Globus pallidus (tissue), 1 donor: ENCODE measurements at regions not wholly inside any gene's neighbourhood (a gene's known extent, or its start where the extent isn't known, plus 50 kb on each side); places are given as distances from the start of the nearest gene placed in this dataset.

Source experiments
- DNase-seq: peaks from one replicate; pipeline ENCODE4 v3.0.0-alpha.2; 2015; ENCODE audit warnings: low spot score

DNA sequence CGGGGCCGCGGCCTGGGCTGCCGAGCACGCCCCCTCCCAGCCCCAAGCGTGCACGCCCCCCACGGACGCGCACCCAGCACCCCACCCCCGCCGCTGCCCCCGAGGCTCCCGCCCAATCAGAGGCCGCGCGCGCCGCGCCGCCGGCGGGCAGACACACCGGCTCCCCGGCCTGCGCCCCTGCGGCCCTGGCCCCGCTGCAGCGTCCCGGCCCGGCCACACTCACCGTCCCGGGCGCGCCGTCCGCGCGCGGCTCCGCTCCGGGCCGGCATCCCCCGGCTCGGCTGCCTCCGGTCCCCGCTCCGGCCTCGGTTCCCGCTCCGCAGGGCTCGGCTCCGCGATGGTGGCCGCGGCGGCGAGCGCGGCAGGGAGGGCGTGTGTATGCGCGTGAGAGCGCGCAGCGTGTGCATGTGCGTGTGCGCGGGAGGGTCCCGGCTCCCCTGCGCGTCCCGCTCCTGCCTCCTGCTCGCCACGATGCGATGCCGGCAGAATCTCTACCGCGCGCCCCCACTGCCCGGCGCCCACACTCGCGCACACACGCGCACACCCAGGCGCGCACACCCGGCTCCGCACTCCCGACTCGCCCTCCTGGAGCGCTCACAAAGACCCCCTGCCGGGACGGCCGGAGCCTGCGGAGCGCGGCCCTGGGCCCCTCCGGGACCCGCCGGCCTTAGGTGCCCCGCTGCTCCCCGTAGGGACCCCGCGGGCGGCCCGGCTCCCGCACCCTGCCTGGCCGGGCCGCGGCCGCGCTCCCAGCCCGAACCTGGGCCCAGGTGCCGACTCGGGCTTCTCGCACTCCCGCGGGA, 186.5 kb upstream of the LINGO1 start:
- no peak for DNase-seq

DNA sequence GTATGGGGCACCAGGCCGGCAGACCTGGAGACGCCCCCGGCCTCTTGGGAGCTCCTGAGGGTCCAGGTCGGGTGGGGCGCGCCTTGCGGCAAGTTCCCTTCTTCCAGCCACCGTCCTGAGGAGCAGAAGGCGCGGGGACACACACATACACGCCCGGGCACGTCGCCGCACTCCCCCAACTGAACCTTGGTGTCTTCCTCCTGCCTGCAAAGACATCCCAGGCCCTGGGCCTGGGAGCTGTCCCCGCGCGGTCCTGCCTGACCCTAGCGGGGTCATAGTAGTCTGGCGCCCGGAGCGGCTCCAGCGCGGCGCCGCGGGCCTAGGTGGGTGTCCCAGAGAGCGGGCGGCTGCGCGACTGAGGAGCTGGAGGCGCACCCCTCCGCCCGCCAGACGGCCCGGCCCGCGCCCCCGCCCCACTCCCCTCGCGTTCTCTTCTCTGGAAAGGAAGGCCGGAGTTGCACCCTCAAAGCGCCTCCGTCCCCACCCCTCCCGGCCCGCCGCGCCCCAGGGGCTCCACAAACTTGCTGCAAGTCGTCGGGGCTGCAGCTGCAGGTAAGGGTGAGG, 185.9 kb upstream of the LINGO1 start:
- DNase-seq: no peak

DNA sequence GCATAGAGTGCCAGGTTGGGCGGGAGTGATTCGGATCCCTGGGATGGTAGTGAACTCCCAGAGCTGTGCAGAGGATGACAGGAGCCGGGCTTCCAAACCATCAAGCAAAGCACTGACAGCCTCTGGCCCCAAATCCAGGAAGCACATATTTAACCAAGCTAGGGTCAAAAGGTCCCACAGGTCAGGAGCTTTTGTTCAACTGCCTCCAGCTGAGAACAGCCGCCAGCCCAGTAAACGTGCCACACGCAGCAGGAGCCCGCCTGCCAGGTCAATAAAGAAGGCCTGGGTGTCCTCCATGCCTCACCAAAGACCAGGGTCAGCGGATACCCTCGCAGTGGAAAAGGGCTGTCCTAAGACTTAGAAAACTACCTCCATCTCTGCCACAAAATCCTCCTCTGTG, 184.7 kb upstream of the LINGO1 start:
- no peak for DNase-seq

DNA sequence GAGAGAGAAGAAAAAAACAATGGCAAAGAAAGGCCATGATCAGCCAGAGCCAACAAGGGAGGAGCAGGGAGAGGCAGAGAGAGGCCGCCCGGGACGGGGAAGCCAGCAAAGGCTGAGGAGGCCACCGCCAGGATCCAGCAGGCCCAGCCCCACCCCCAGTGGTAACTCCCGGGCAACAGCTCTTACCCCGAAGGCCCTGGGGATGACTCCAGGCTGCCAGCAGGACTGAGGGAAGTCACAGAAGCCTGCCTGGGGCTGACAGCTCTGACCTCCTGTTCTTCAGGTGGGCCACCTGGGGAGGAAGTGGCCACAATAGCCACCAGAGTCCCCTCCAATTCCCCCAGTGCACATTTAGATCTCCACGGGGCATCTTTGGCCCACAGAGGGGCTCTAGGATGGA, 184.3 kb upstream of the LINGO1 start:
- no peak for DNase-seq

DNA sequence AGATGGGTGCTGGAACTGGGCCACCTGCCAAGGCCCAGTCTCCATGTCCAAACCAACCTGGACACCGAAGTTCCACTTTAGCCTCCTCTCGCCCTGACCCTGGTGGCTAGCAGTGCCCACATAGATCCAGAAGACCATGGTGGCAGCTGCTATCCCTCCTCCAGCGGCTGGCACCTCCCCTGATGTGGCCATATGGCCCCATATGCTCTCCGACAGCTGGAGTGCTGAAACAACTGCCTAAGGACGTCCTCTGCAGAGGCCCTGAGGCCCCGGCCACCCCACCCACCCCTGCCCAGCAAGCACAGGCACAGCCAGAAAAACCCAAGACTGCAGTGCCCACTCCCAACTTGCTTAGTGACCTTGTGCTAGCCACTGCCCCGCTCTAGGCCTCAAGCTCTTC, 182.3 kb upstream of the LINGO1 start:
- no peak for DNase-seq

DNA sequence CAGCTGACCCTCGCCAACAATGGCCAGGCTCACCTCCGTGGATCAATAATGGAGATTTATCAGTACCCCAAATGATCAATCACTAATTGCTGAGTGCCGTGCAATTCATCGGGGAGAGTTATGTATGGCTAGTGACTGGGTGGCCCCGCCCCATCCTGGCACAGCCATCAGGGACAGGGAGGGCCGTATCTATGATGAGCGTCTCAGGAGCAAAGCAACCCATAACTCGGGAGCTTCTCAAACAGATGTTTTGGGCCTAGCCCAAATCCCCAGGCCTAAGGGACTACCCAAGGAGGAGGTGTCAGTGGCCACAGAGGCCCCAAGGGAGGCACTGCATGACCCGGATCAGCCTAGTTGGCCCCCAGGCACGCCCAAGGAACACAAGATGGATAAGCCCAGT, 180.0 kb upstream of the LINGO1 start:
- no peak for DNase-seq

DNA sequence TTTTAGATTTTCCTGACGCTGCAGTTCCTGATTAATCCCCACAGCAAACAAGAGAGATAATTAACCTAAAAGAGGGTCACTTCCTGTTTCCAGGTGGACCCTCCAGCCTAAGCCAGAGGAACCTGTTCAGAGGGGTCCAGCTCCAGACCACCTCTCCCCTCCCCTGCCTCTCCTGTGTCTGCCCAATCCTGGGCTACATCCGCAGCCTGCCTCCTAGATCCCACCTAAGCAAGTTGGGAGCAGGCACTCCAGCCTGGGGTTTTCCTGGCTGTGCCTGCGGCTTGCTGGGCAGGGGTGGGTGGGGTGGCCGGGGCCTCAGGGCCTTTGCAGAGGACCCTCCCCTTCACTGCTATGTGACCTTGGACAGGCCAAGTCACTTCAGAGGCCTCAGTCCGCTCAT, 178.6 kb upstream of the LINGO1 start:
- no peak for DNase-seq

DNA sequence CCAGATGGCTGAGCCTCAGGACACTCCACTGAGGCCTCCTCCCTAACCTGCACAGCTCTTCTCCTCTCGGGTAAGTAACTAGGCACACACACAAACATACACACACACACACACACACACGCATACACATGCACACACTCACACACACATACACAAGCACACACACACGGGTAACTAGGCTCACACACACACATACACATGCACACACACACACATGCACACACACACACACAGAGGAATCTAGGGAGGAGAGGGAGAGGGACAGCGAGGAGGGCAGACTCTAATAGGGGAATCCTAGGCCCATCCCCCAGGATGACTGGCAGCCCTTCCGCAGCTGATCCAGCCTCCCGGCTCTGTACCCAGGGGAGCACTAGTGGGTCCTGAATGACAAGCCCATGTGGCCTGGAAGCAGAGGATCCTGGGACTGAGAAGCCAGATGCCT, 177.4 kb upstream of the LINGO1 start:
- DNase-seq: no peak

DNA sequence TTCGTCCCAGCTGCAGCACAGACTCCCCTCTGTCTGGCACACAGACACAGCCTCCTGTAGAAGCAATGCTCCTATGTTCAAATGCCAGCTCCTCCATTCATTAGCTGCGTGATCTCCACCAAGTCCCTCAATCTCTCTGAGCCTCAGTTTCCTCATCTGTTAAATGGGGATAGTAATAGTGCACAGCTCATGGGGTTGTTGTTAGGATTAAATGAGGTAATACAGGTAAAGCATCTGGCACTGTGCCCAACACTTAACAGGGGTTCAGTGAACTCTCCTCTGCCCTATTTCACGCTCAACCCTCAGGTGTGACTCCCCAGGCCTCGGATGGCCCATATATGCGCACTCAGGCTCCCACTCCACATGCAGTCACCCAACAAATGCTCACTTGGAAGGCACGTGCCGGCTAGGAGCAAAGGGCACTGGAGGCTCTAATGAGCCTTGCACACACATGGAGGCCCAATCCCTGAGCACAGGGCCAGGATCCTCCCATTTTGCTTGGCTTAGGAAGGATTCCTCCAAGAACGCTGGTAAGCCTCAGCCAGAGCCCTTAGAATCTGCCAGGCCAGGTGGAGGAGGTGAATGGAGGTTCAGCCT, 176.0 kb upstream of the LINGO1 start:
- DNase-seq: no peak

DNA sequence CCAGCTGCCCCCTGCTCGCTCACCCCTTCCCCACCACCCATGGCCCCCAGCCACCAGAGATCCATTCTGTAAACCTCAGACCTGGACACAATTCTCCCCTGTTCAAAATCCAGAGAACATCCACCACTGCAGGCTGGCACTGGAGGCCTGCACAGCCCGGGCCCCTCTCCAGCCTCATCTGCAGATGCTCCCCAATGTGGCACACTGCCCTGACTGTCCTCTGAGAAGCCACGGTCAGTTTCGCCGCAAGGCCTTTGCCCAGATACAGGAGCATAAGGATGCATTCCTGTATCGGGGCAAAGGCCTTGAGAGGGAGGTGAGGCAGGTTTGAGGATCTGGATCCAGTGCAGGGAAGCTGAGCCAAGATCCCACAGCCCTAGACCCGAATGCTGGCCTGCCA, 175.4 kb upstream of the LINGO1 start:
- peak; percentile 84 for DNase-seq

DNA sequence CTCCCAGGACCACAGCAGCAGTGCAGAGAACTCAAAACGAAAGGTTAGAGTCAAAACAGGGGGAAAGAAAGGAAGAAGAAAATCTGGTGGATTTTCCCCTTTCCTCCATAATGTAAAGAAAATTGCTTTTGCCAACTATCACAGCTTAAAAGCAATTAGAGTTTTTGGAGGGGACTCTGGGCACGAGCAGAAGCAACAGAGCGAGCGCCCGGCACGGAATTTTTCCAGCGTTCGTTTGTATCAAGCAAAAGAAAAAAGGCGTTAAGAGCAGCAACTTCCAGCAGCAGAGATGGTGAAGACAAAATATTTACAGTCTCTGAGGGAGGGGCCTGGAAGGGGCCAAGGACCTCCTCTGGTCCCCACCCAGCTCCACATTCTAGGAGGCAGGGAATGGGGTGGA, 174.9 kb upstream of the LINGO1 start:
- DNase-seq: no peak

DNA sequence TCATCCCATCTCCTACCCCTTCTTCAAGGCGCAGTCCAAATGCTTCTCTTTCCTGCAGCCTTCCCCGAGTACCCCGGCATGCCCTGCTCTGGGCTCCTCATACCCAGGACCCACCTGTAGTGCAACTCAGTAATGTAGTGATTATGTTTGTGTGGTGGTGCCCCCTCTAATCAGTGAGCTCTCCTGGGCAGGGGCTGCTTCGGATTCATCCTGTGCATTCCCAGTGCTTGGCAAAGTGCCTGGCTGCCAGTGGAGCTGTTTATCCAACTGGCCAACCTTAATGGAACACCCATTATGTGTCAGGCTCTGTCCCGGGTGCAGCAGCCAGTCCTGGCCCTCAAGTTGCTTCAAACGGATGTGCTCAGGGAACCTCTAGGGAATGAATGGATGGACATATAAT, 174.4 kb upstream of the LINGO1 start:
- no peak for DNase-seq

DNA sequence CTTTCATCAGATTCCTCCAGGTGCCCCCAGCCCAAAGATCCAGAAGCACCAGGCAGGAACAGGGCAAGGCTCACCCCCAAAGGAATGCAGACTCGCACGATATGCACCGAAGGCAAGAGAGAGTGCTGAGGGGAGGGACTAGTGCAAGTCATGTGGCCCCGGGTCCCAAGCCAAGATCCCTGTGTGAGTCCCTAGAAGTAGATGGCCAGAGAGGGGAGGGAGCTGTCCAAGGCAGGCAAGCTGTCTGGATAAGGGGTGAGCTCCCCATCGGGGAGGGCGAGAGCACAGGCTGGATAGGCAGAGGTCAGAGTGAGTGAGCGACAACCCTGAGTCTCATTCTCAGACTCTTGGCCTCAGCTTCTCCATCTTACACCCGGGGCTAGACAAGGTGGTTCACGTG, 171.5 kb upstream of the LINGO1 start:
- DNase-seq: no peak

DNA sequence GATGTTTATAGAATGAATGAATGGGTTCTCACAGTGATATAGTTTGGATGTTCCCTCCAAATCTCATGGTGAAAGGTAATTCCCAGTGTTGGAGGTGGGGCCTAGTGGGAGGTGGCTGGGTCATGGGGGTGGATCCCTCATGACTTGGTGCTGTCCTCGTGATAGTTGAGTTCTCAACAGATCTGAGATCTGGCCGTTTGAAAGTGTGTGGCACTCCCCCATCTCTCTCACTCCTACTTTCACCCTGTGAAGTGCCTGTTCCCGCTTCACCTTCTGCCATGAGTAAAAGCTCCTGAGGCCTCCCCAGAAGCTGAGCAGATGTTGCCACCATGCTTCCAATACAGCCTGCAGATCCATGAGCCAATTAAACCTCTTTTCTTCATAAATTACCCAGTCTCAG, 170.8 kb upstream of the LINGO1 start:
- no peak for DNase-seq

DNA sequence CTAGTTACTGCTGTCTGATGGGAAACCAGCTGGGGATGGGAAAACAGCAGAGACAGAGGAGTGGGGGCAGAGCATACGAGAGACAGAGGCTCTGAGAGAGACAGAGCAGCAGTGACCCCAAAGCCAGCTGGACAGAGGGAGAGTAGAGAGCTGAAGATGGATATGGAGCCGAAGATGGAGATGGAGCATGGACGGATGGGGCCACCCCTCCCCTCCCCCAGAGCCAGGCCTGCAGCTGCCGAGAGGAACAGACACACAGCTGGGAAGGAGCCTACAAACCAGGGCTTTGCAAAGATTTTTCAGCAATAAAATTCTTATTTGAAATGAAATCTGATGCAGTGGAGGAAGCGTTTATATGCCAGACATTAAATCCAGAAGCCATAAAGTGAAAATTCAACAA, 167.6 kb upstream of the LINGO1 start:
- no peak for DNase-seq

DNA sequence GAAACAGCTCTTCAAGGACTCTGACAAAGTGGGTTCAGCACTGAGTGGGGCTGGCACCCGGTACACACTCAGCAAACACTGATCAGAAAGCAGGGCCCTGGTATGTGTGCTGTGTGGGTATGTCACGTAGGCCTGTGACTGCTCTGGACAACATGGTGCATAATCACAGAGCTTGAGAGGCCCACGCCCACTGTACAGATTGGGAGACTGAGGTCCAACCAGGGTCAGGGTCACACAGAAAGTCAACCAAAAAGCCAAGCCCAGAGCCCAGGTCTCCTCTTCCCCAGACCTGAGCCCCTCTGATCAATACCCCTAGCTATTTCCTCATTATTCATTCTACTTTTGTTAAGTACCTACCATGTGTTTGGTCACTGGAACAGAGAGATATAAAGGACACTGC, 166.1 kb upstream of the LINGO1 start:
- DNase-seq: no peak

DNA sequence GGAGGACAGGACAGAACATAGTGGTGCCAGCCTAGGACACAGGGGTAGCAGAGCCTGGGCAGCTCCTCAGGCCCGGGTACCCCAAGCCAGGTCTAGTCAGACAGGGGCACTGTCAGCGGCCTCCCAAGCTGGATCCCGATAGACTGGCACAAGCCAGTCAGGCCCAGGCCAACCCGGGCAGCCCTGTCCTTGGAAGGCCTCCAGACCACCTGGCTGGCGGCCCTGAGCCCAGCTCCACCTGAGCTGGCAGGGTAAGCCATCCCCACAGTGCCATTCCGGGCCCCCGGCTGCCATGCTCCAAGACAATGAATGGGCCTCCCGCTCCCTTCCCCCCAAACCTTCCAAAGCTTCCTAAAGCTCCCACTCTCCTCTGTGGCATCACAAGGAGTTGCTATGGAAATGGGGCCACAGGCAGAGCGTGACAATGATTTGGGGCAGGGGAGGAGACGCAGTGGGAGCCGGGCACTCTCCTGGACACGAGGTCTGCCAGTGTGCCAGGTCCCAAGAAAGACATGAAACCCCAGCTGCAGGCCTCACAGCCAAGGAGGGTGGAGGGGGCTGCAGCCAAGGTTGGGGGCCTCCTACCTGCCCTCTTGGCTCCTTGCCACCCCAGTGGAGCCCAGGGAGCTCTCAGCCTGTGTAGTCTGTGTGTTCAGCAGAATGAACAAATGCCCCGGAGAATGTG, 165.6 kb upstream of the LINGO1 start:
- DNase-seq: peak; percentile 44

DNA sequence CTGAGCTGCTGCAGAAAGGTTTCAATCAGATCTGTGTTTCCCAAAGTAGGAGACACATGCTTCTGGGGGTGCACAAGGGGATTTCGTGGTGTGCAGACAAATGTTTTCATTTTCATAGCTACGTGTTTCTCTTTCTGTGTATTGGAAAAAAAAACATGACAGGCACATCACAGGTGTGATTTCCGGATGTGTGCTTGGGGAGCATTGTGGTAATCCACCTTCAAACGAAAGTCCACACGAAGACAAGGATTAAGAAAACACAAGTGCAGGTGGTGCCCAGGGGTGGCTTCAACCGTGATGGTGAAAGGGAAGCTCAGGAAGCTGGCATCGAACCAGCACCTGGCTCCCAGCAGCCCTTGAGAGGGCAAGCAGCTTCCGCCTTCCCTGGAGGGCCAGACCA, 164.6 kb upstream of the LINGO1 start:
- no peak for DNase-seq

DNA sequence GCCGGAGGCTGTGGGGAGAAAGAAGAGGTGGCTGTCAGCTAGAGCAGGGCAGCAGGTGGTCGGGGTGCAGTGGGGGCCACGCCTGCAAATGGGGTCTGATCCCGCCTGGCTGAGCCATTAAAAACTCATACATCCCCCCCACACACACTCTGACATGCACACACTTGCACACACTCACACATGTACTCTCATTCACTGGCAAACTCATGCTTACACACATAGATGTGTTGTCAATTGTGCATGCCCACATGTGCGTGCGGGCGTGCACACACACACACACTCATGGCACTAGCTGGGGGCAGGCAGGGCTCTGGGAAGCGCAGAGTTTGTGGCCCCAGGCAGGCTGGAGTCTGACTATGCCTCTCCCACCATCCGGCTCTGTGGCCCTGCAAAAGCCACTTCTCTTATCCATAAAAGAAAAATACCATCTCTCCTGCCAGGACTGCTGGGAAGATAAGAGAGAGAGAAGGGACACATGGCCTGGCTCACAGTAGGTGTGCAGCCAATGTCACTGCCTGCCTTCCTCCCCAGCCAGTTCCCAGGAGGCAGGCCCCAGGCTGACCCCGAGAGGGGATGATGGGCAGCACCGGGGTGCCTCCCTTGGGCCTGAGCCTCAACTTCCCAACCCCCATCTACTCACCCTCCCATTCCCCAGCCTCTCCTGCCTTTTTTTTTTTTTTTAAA, 163.5 kb upstream of the LINGO1 start:
- no peak for DNase-seq

DNA sequence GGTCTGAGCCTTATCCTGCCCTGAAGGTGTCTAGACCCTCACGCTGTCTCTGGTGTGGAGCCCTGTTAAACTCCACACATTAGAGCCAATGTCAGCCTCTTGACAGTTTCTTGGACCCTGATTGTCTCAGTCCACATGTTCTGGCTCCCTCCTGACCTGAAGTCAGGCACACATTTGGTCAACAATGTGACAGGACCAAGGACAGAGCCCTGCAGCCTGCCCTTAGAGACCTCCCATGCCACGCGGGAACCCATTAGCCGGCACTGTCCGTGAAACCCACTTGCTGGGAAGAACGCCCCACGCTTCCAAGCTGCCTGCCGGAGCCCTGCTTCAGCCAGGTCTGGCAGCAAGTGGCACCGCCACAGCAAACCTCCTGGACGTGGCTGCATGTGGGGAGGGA, 162.7 kb upstream of the LINGO1 start:
- no peak for DNase-seq

DNA sequence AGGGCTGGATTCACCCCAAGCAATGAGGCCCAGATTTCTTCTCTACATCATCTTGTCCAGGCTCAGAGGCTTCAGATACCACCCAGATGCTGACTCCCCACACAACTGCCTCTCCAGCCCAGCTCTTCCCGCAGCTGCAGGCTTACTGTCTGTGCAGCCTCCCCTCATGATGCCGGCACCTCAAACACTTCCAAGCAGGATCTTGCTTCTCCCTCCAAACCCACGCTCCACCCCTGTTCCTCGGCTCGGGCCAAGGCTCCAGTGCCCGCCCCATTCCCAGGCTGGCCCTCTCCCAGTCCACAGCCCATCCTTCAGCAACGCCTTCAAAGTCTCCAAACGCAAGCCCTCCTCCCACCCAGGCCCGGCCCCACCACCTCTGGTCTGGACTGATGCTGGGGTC, 159.2 kb upstream of the LINGO1 start:
- no peak for DNase-seq

DNA sequence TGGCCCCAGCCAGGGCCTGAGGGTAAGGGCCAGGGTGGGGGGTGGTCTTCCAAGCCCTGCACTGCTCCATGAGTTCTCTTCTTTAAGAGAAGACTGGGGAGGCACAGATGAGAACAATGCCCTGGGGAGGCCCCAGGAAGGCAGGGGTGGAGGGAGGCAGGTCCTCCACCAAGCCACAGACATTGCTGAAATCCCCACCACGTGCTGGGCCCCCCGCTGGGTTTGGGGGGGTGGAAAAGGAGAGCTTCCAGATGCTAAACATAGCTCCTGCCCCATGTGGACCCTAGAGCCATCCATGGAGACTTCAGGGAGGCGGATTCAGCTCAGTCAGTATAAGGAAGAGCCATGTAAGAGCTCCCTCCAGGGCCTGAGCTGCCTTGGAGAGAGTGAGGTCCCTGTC, 157.8 kb upstream of the LINGO1 start:
- no peak for DNase-seq

DNA sequence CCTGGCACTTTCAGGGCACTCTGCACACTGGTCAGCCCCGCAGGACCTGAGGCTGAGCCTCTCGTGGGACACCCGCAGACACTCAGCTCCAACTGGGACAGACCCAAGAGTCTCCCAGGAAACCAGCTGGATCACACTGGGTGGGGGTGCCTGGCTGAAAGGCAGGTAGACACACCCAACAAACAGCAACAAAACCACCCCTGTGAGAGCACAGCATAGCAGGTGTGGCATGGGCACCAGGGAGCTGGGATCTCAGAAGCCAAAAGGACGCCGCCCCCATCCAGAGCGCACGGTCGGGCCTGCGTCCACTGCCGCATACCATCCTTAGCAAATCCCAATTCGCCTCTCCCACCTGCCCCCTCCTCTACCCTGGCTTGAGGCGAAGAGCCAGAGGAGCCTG, 154.2 kb upstream of the LINGO1 start:
- no peak for DNase-seq
